Kidney (tissue), 13 donors: ENCODE measurements at regions not wholly inside any gene's neighbourhood (a gene's known extent, or its start where the extent isn't known, plus 50 kb on each side); places are given as distances from the start of the nearest gene placed in this dataset.

Experiments
- DNase-seq, 5 donors: peaks; one replicate each; pipeline ENCODE4 v3.0.0-alpha.2; 2013 to 2020
- FAIRE-seq: peaks from 2 replicates; lab custom pipeline; 2012; peaks lifted over from hg19 to GRCh38; lab: Jason Lieb, UNC
- H3K27ac ChIP-seq, 2 donors: one replicate each; pipeline ENCODE4 v1.7.0; 2013; ENCODE audit warnings: low read depth in 2 of 2, low read length in 2 of 2, inconsistent platforms in 1 of 2
- H3K27me3 ChIP-seq: one replicate; pipeline ENCODE4 v1.7.1; 2013; ENCODE audit warnings: low read length, inconsistent platforms; ENCODE audit not compliant: control insufficient read depth, insufficient read depth
- H3K36me3 ChIP-seq, 3 donors: one replicate each; pipeline versions ENCODE4 v1.7.0 to v1.7.1; 2013; ENCODE audit warnings: low read length in 3 of 3, control low read depth in 1 of 3, inconsistent platforms in 1 of 3; ENCODE audit not compliant: insufficient read depth in 3 of 3, control insufficient read depth in 2 of 3
- H3K4me1 ChIP-seq, 3 donors: one replicate each; pipeline versions ENCODE4 v1.7.0 to v1.7.1; 2013; ENCODE audit warnings: low read length in 3 of 3, inconsistent platforms in 1 of 3, low read depth in 1 of 3; ENCODE audit not compliant: control insufficient read depth in 2 of 3, insufficient read depth in 2 of 3
- H3K4me3 ChIP-seq, 3 donors: one replicate each; pipeline versions ENCODE4 v1.7.0 to v1.8.1; 2013; ENCODE audit warnings: low read length in 3 of 3, control low read depth in 1 of 3, inconsistent platforms in 1 of 3
- H3K9ac ChIP-seq, 3 donors: one replicate each; pipeline versions ENCODE4 v1.7.0 to v1.7.1; 2013; ENCODE audit warnings: low read length in 3 of 3, control low read depth in 1 of 3, inconsistent platforms in 1 of 3
- H3K9me3 ChIP-seq, 3 donors: one replicate each; pipeline versions ENCODE4 v1.7.0 to v1.7.1; 2013; ENCODE audit warnings: low read length in 3 of 3, control low read depth in 1 of 3, inconsistent platforms in 1 of 3; ENCODE audit not compliant: control insufficient read depth in 2 of 3, insufficient read depth in 1 of 3
- CTCF ChIP-seq: IDR thresholded peaks from 3 replicates; pipeline ENCODE4 v1.5.1; 2012; ENCODE audit warnings: mild to moderate bottlenecking, moderate library complexity, borderline replicate concordance; ENCODE audit not compliant: insufficient read depth; ENCODE audit errors: extremely low read depth
- intact Hi-C: fragments of 100-400 bp; cut with DNase I; formaldehyde crosslinking; loops from one replicate; pipeline ENCODE4 v1.11.1; 2022
- donor health status: control.
- donor health status: control.
- donor health status: control.
- donor health status: control.
- donor health status: control.
- donor health status: DM: yes; HTN: yes; CAD: no.
- donor health status: Normal renal cell carcinoma (clear cell type).

- Histone ChIP-seq H3K27ac (no peak overlapping the region), H3K9ac (no peak overlapping the region)
- no peak for FAIRE-seq
Observed at GRCh38 chr2:45068571-45069140, 59.4 kb upstream of the SIX2 start.

GRCh38 chr2:45067859-45068570, 58.8 kb upstream of the SIX2 start:
- Histone ChIP-seq H3K27me3 (no peaks in the 10 kb centered on the region), H3K9ac (no peak overlapping the region), H3K27ac (no peak overlapping the region), H3K4me3 (no peak overlapping the region), H3K36me3 (no peaks in the 10 kb centered on the region), H3K9me3 (peaks cover 0 to 1% (median 0%) of the 10 kb centered on the region in 3 donors), H3K4me1 (no peaks in the 10 kb centered on the region)
- intact Hi-C loops = no loop called here
- no peak for TF ChIP-seq CTCF
- DNase-seq (peak in 4 of 5 donors; percentile 84 to 89 (median 86)), FAIRE-seq (no peak)

More at GRCh38 chr2:45068571-45069140, 59.4 kb upstream of the SIX2 start:
- intact Hi-C loops = no loop called here
- Histone ChIP-seq H3K4me1 (no peaks in the 10 kb centered on the region), H3K27me3 (no peaks in the 10 kb centered on the region), H3K36me3 (no peaks in the 10 kb centered on the region), H3K9me3 (peaks cover 0 to 3% (median 1%) of the 10 kb centered on the region in 3 donors), H3K4me3 (no peak overlapping the region)
- no peak for DNase-seq
- TF ChIP-seq CTCF = no peak
